ENCODE measurements at regions not wholly inside any gene's neighbourhood (a gene's known extent, or its start where the extent isn't known, plus 50 kb on each side); places are given as distances from the start of the nearest gene placed in this dataset.

DNA sequence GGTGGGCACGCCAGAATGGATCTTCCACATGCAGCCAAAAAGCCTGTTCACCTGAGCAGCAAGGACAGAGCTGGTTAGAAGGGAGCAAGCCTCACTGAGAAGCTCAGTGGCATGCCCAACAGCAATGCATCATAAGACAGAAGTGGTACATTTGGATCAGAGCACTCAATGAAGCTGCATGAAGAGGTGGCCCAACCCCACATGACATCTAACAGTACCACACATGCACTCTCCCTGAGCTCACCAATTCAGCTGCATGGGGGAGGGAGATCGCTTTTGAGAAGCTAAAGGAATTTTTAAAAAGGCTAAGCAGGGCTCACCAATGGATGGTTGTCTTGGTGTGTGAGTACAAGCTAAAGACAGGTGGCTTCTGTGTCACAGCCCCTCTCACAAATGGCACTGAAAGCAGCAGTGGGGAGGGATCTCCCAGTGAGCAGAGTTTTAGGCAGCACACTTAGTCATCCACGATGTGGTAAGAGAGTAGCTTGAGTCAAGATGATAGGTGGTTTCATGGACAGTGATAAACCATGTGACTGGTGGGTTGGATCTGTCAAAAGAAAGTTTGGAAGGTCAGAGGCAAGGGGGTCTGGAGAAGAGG is 166.6 kb upstream of the TAB2 start:
- DNase-seq, result no peak

DNA sequence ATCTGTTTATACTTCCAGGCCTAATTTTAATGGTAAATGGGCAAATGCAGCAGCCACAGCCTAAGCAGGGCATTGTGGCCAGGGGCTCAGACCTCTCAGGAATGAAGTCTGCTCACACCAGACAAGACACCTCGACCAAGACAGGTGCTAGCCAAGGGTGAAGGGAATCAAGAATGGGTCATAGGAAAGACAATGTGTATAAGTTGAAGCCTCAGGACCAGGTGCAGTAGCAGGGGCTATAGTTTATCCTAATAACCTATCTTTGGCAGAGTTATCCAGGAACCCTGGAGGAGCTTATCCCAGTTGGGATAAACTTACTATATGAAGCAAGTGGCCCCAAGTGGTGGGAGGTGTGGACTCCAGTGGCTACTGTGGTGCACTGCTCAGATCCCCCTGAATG is 165.0 kb upstream of the TAB2 start:
- DNase-seq, result no peak

DNA sequence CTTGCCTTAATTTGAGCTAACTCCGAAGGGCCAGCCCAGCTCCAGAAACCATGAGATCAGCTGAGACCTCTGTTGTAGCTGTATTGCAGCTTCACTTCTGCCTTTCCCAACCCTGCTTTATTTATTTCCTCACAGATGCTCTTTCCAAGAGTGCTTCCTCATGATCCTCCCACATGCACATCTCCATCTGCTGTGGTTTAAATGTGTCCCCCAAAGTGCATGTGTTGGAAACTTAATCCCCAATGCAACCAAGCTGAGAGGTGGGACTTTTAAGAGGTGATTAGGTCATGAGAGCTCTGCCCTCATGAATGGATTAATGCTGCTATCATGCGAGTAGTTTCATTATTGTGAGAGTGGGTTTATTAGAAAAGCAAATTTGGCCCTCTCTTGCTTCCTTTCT is 164.4 kb upstream of the TAB2 start:
- no peak for DNase-seq

DNA sequence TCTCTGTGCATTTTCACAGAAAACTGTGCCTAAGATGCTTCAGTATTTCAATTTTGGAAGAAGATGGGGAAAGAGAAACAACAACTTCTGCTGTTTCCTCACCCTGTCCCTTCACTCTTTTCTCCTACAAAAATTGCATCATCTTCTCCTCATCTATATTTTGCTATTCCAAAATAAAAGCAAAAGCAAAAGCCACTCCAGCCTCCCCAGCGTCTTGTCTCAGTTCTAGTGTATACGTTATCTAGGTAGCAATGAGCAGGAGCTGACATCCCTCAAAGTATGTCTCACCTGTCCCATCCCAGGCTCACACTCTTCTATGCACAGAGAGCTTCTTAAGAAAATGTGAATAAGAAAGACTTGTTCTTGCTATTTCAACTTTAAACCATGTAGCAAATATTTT is 163.8 kb upstream of the TAB2 start:
- DNase-seq, result no peak

DNA sequence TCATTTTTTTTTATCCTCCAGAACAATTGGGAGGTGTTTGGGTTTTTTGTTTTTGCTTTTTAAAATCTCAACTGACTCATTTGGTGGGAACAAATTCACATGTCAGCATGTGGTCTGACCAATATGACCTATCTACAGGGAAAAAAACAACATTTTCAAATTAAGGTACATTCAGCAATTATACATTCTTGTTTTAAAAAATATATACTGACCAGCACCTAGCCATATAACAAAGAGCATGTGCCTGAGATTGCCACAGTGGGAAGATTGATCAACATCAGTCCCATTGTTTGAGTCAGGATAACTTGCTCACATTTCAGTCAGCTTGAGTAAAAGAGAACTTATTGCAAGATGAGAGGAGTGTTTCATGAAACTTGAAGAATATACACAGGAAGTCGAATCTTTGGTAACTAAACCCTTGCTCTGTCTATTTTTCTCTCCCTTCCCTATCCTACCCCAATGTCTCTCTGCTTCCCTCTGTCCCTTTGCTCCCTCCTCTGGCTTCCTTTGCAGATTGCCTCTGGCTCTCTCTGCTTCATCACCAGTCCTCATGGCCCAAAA is 163.2 kb upstream of the TAB2 start:
- DNase-seq, result no peak

DNA sequence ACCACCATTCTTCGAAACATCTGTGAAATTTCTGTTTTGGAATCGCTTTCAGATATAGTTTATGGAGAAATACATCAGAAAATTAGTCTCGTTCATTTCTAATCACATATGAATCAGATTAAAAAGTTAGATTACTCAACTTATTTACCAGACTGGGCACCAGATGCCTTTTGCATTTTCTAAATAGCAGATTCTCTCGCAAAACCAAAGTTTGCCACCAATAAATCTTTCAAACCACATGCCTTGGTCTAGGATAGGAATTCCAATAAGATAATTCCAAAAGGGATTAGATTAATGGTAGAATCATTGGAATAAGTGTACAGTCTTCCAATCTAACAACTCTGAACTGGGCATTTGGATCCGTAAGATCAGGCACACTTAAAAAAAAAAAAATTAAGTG is 160.4 kb upstream of the TAB2 start:
- no peak for DNase-seq

DNA sequence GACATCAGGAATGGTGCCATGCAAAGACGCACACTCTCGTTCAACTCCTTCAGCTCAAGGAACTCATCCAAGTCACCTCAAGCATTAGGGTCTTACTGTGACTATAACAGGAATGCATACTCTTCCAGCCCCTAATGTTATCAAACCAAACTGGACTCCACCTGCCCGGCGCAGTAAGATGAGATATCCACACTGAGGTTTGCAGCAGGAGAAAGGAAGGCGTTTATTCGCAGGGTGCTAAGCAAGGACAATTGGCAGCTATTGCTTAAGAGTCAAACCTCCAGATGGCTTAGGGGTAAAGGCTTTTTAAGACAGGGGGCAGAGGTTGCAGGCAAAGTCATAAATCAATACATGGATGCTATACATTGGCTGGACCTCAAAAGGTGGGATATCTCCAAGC is 159.4 kb upstream of the TAB2 start:
- DNase-seq, result no peak

DNA sequence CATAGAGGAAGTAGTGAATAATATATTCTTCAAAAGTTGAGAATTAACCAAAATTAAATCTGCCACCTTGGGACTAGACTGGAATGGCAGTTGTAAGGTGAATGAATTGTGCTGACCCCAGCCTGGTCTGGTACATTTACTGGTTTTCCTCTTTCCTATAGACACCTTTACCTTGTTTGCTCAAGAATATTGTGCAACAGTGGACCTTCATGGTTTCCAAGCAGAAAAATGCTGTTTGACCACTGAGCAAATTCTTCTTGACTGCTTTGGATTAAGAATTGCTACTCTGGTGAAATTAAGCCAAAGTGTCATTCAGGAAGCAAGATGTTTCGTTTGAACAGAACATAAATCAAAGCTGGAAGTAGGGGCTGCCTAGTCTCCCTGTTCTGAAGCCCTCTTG is 156.6 kb upstream of the TAB2 start:
- no peak for DNase-seq

DNA sequence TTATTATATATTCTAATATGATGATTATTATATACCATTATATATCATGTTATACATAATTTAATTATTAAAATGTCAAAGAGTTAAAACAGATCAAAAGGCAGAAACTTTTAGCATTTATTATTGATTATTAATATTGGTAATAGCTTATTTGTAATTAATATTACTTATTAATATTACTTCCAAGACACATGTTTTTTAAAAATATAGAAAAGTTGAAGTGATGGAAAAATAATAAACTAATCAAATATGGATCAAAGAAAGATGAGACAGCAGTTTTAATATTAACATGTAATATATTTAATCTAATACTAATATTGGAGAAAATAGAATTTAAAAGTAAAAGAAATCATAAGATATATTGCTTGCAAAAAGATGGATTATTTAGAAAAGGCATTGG is 154.6 kb upstream of the TAB2 start:
- DNase-seq, result no peak

DNA sequence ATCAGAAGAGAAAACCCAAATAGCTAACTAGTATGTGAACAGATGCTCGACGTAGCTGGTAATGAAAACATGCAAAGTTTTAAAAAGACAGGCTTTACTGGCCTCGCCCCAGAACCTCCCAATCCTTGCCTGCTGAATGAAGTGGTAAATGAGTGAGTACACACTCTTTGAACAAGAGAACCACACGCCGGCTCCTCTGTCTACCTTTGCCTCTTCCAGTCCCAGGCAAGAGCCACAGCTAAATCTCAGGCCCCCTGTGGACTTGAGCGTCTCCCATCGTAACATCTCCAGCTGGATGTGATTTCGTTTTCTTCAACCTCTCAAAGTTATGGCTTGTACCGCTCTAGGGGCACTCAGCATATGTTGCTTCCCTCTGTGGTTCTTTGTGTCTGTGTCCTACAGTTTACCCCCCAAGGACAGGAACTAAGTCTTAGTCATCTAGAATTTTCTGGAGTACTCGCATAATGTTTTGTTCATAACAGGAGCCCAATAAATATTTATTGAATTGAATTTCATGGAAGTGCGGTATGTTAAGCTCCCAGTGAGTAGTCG is 153.2 kb upstream of the TAB2 start:
- no peak for DNase-seq

DNA sequence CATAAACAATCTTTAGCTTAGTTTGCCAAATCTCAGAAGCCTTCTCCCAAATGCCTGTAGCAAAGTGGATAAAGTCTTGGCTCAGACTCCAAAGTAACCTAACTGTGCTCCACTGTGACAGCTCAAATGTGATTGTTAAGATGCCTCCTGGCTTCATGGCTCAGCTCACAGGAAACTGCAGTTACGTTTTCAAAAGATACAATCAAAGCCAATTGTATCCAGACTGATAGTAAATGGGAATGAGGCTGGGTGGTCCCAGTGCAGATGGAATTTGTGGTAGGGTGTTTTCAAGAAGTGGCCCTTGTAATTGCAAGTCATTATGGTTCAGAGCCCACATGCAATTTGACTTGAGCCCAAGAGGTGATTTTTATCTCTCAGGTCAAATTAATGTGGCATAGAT is 151.2 kb upstream of the TAB2 start:
- no peak for DNase-seq

DNA sequence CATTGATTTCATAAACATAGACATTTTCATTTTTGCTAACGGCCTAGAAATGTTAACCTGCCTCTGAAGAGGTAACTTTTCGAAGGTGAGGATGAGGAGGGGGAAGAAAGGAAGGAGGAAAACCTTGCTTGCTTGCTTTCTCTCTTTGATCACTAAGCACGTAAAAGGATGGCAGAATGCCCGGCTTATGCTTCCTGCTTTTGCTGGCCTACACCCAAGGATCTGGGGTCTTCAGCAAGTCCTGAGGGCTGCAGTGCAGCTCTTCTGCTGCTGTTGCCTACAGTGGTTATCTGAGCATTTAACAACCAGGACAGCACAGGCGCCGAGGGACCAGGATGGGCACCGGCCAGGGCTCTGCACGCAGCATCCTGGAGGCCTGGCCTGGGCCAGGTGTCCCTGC is 150.8 kb upstream of the TAB2 start:
- no peak for DNase-seq

DNA sequence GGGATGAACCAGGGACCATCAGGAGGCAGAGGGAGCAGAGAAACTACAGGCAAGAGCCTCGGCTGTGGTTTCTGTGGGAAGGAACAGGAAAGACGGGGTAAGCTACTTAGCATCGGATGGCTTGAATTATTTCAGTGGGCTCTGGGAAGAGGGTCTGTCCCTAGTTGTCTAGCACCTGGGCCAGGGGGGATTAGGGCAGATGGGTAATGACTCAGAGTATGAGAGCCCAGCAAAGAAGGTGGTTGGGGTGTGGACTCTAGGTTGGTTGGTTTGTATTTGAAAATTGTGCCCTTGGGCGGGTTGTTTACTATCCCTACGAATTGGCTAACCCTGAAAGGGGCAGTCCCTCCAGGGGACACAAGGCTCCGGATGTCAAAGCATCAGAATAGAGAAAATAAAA is 148.5 kb upstream of the TAB2 start:
- DNase-seq, result no peak

DNA sequence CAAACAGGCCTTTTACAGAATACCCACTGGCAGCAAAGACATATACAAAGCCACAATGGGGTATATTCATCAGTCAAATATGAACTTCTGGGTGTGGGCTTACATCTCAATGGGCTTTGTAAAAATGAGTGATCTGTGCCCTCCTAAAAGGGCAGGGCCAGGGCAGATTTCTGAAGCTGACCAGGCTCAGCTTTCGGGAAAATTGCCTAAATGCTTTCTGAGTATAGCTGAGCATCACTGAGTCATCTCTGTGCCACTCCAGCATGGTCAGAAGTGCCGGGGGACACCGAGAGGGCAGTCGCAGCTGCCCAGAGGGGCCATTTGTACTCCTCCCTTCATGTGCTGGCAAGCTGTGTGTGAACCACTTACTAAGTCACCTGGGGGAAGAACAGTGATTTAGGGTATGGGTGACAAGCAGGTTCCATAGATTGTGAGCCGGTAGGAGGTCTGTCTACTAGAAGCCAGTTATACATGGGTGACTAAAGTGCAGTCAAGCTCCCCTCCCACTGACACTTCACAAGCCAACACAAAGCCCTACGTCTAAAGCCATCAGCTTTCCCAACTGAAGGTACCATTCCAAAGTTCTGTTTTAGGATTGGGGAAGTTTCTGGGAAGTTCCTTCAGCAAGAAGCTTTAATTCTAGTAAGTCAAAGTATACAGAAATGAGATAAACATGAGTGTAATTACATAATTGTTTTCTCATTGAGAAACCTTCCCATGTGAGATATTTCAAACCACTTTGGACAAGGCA is 147.6 kb upstream of the TAB2 start:
- DNase-seq, result no peak

DNA sequence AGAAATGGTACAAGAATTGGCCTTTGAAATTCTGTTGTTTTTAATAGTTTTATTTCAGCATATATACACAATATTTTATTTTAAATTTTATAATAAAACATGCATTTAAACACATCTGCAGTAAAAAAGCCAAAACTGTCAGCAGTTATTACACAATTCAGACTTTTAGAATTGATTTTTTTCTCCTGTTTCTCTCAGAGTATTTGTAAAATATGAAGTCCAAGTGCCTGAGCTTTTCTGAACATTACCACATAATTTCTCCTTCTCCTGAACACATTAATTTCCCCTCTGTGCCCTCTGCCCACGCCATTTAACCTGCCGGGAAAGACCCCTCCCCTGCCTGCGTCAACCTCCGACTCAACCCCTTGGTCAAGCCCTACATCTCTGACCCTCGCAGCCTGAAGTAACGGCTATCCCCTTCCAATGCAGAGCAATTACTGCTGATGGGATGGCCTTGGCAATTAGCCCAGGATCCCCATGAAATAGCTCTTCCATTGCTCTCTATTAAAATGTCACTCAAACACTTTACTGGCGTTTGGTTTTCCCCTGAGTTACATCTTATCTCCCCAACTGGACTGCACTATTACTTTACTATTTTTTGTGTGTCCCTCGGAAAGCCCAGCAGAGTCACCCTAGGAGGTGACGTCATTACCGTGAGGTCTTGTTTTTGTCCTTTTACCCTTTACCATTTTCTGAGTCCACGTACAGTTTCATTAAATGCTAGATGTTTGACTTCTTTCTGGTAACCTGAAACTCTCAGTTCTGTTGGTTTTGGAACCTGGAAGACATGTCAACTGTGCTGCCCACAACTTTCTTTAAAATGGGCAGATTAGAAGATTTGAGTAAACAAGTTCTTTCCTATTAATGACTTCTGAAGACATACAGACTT is 146.7 kb upstream of the TAB2 start:
- no peak for DNase-seq

DNA sequence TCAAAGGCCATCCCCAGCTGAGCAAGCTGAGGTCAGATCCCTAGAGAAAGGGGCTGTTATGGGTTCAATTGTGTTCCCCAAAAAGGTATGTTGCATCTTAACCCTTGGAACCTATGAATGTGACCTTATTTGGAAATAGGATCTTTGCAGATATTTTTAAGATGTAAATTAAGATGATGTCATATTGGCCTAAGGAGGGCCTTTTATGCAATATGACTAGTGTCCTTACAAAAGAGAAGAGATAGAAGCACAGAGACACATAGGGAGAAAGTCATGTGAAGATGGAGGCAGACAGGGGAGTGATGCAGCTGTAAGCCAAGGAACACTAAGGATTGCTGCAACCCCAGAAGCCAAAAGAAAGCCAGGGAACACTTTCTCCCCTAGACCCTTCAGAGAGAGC is 144.3 kb upstream of the TAB2 start:
- DNase-seq, result no peak

DNA sequence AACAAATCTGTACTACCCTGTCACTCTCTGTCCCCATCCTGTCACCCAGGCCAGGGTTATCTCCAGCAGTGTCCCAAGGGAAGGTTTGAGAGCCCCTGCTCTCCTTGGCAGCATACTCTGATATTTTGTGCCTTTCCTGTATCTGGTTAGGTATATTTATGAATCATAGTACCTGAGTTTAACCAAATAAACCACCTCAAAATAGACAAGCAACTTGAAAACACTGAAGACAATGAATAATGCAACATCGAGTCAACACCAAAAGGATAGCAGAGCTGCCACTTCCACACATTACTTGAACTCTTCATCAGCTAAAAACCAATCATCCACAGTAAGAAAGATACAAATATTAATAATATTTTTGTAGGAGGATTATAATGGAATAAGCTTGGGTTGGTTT is 142.6 kb upstream of the TAB2 start:
- no peak for DNase-seq

DNA sequence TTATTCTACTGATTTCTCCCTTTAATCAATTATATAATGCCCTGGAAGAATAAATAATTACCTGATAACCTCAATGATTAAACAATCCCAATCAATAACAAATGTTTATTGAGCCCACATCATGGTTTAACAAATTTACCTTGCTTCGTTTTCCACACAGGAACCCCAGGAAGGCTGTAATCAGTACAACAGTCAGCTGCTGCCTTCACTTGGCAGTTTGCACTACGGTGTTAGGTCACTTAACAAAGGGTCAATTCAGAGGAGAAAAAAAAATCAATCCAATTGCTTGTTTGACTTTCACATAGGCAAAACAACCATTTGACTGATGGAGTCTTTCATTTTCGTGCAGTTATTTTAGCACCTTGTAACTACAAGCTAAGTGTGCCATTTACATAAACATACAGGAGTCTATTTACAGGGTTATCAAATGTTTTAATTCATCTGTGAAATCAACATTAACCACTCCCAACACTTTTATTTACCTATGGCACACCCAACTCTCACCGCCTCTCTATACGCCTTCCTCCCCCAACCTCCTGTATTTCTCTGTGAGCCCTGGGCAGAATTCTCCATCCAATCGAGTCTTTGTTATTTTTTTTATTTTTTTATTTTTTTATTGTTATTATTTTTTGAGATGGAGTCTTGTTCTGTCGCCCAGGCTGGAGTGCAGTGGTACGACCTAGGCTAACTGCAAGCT is 140.4 kb upstream of the TAB2 start:
- no peak for DNase-seq

DNA sequence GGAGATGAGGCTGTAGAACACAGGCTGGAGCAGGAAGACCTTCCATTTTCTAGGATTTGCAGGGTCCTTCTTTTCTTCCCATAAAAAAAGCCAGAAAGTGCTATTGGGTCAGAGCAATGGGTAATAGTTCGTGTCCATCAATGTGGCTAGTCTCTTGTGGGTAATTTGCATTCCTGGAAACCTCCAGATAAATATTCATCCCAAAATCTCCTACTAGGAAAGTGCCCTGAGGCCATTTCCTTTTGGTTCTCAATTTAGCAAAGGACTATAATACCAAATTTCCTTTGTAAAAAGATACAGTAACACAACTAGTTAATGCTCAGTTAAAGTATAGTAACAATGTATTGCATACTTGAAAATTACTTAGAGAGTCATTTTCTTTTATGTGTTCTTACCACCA is 138.1 kb upstream of the TAB2 start:
- DNase-seq, result no peak

DNA sequence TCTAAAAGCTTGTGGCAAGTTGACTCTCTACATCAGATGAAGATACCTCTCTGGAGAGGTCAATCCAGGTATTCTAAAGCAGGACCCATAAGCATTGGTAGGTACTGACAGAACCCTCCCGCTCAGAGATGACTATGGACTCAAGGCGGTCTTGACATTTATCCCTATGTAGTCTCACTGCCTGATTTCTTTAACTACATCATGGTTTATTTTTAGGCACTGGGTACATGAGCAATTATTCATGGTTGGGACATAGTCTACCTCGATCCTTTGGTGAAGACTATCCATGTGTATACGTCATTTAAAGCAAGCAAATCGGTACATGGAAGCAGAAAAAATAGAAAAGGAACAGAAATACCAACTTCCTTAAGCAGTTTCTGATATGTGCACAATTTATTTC is 136.2 kb upstream of the TAB2 start:
- no peak for DNase-seq

DNA sequence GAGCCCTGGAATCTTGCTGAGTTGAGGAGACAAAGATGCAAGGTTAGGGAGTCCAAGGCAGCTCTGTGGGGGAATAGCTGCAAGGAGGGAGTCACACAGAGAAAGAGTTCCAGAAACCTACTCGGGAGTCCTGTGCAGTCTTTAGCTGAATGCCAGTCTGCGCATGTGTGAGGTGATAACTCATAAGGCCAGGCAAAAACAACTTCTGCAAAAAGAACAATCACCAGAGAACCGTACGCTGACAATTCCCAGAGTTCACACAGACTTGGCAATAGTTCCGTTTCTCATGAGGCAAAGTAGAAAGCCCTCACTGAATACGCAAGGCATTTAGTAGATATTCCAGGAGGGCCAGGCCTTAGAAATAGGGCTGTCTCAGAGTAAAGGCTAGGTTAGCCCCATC is 135.2 kb upstream of the TAB2 start:
- no peak for DNase-seq

DNA sequence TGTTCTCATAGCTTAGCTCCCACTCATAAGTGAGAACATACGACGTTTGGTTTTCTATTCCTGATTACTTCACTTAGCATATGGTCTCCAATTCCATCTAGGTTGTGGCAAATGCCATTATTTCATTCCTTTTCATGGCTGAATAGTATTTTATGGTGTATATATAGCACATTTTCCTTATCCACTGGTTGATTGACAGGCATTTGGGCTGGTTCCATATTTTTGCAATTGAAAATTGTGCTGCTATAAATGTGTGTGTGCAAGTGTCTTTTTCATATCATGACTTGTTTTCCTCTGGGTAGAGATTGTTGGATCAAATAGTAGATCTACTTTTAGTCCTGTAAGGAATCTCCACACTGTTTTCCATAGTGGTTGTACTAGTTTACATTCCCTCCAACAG is 133.0 kb upstream of the TAB2 start:
- DNase-seq, result no peak

DNA sequence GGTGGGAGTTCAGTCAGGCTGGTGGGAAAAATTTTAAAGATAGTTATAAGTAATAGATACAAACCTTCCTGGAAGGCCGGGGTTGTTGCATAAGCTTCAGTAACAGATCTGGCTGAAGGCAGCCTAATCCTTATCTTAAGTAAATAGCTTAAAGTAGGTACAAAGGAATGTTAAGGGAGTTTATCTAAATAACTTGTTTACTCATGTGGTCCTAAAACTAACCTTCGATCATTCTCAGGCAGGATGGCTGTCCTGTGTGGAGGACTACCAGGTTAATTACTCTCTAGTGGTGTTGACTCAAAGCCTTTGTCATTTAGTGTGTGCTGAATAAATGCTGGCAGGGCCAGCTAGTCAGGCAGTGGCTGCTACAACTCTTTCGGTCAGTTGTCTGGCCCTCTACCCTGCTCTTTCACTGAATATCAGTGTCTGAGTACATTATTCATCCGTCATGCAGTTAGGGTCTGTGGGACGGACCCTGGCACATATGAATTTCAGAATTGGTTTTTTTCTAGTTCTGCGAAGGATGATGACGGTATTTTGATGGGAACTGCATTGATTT is 131.6 kb upstream of the TAB2 start:
- no peak for DNase-seq
